Mesenchymal stem cell (in vitro differentiated cells and primary cell): ENCODE measurements at regions not wholly inside any gene's neighbourhood (a gene's known extent, or its start where the extent isn't known, plus 50 kb on each side); places are given as distances from the start of the nearest gene placed in this dataset.
"Not testable (repeated sequence)": the region's sequence is repeated elsewhere in the genome, so short reads cannot be mapped to it uniquely, and the experiment has no call there.

Source experiments
- DNase-seq: peaks from one replicate; pipeline ENCODE4 v3.0.0-alpha.2; 2013
- H2AFZ ChIP-seq: one replicate; pipeline ENCODE4 v1.6.1; 2013; ENCODE audit warnings: low read depth, mild to moderate bottlenecking, control low read depth, inconsistent platforms, low read length, moderate library complexity
- H2AK5ac ChIP-seq: 2 replicates; pipeline ENCODE4 v1.6.1; 2013; ENCODE audit warnings: low read length, moderate library complexity, mild to moderate bottlenecking, inconsistent platforms; ENCODE audit not compliant: severe bottlenecking
- H2BK120ac ChIP-seq: one replicate; pipeline ENCODE4 v1.6.1; 2013; ENCODE audit warnings: low read depth, mild to moderate bottlenecking, inconsistent platforms, low read length, moderate library complexity
- H2BK12ac ChIP-seq, 2 experiments: one replicate each; pipeline ENCODE4 v1.6.1; 2013; ENCODE audit warnings: inconsistent platforms in 2 of 2, low read length in 2 of 2, mild to moderate bottlenecking in 2 of 2, moderate library complexity in 2 of 2, control low read depth in 1 of 2
- H2BK15ac ChIP-seq: one replicate; pipeline ENCODE4 v1.6.1; 2013; ENCODE audit warnings: mild to moderate bottlenecking, low read depth, inconsistent platforms; ENCODE audit not compliant: poor library complexity, severe bottlenecking
- H2BK5ac ChIP-seq: 2 replicates; pipeline ENCODE4 v1.6.1; 2013; ENCODE audit warnings: low read depth, mild to moderate bottlenecking, low read length, control low read depth, inconsistent platforms; ENCODE audit not compliant: poor library complexity, severe bottlenecking
- H3K14ac ChIP-seq, 2 experiments: one replicate each; pipeline ENCODE4 v1.6.1; 2013; ENCODE audit warnings: inconsistent platforms in 2 of 2, low read length in 2 of 2, control low read depth in 1 of 2, mild to moderate bottlenecking in 1 of 2, moderate library complexity in 1 of 2
- H3K18ac ChIP-seq, 2 experiments: one replicate each; pipeline ENCODE4 v1.6.1; 2013; ENCODE audit warnings: inconsistent platforms in 2 of 2, low read length in 2 of 2, control low read depth in 1 of 2, low read depth in 1 of 2, mild to moderate bottlenecking in 1 of 2
- H3K23ac ChIP-seq, 2 experiments: one replicate each; pipeline ENCODE4 v1.6.1; 2013; ENCODE audit warnings: inconsistent platforms in 2 of 2, low read length in 2 of 2, mild to moderate bottlenecking in 2 of 2, moderate library complexity in 2 of 2, control low read depth in 1 of 2
- H3K27ac ChIP-seq: 2 replicates; pipeline ENCODE4 v1.5.1; 2013; ENCODE audit warnings: mild to moderate bottlenecking, moderate library complexity, low read length, control low read depth, inconsistent platforms; ENCODE audit not compliant: poor library complexity, severe bottlenecking
- H3K27me3 ChIP-seq, 2 experiments: 2 replicates each; pipeline versions ENCODE4 v1.6.1 to v1.7.0; 2013; ENCODE audit warnings: low read length in 2 of 2, mild to moderate bottlenecking in 2 of 2, moderate library complexity in 2 of 2, control low read depth in 1 of 2, inconsistent platforms in 1 of 2; ENCODE audit not compliant: control insufficient read depth in 1 of 2, insufficient read depth in 1 of 2
- H3K36me3 ChIP-seq, 2 experiments: 2 replicates each; pipeline versions ENCODE4 v1.6.1 to v1.7.0; 2013; ENCODE audit warnings: low read length in 2 of 2, control low read depth in 1 of 2, inconsistent platforms in 1 of 2, low read depth in 1 of 2, mild to moderate bottlenecking in 1 of 2; ENCODE audit not compliant: insufficient read depth in 2 of 2, control insufficient read depth in 1 of 2
- H3K4ac ChIP-seq, 2 experiments: one replicate each; pipeline ENCODE4 v1.6.1; 2013; ENCODE audit warnings: inconsistent platforms in 2 of 2, low read length in 2 of 2, mild to moderate bottlenecking in 2 of 2, moderate library complexity in 2 of 2, control low read depth in 1 of 2, low read depth in 1 of 2
- H3K4me1 ChIP-seq: 2 replicates; pipeline ENCODE4 v1.6.1; 2013; ENCODE audit warnings: low read depth, low read length, control low read depth; ENCODE audit not compliant: control insufficient read depth, insufficient read depth
- H3K4me2 ChIP-seq: 2 replicates; pipeline ENCODE4 v1.6.1; 2013; ENCODE audit warnings: low read length, mild to moderate bottlenecking, inconsistent platforms; ENCODE audit not compliant: poor library complexity, severe bottlenecking
- H3K4me3 ChIP-seq, 2 experiments: 2 replicates each; pipeline versions ENCODE4 v1.5.1 to v1.7.0; 2013; ENCODE audit warnings: low read length in 2 of 2, mild to moderate bottlenecking in 2 of 2, control low read depth in 1 of 2, low read depth in 1 of 2; ENCODE audit not compliant: insufficient read depth in 1 of 2
- H3K79me1 ChIP-seq: replicated peaks from 2 replicates; pipeline ENCODE4 v1.6.1; 2013; ENCODE audit warnings: mild to moderate bottlenecking, control low read depth, low read length, inconsistent platforms; ENCODE audit not compliant: poor library complexity, severe bottlenecking
- H3K9ac ChIP-seq: 2 replicates; pipeline ENCODE4 v1.7.0; 2013; ENCODE audit warnings: mild to moderate bottlenecking, low read length, moderate library complexity
- H3K9me3 ChIP-seq: 2 replicates; pipeline ENCODE4 v1.7.0; 2013; ENCODE audit warnings: mild to moderate bottlenecking, low read length; ENCODE audit not compliant: control insufficient read depth
- H4K8ac ChIP-seq: one replicate; pipeline ENCODE4 v1.6.1; 2013; ENCODE audit warnings: inconsistent platforms, mild to moderate bottlenecking, low read length, moderate library complexity
- H4K91ac ChIP-seq: one replicate; pipeline ENCODE4 v1.6.1; 2013; ENCODE audit warnings: mild to moderate bottlenecking, low read length, inconsistent platforms
- whole genome bisulfite sequencing: methylation state at CpG from one replicate; pipeline ENCODE4 v1.1.7; 2013; ENCODE audit warnings: mixed read lengths; 5-methylcytosine and 5-hydroxymethylcytosine counted together

- WGBS = 80% methylated on average over 7 of the region's 8 CpGs
- no peak overlapping the region for H2AFZ ChIP-seq
Measured at GRCh38 chr10:71014021-71014805, 125.8 kb upstream of the PCBD1 start.

GRCh38 chr10:71015674-71016073, 127.3 kb upstream of the PCBD1 start:
- Histone ChIP-seq H3K27me3 (peaks cover 46 to 58% of the 10 kb centered on the region in 2 experiments), H3K27ac (no peak overlapping the region), H2BK5ac (no peak overlapping the region), H4K91ac (no peak overlapping the region), H2AFZ (no peak overlapping the region), H3K4ac (no peak overlapping the region), H3K23ac (no peak overlapping the region), H2BK120ac (no peak overlapping the region), H2BK12ac (no peak overlapping the region), H3K18ac (no peak overlapping the region), H3K36me3 (no peaks in the 10 kb centered on the region), H3K14ac (no peak overlapping the region), H3K9ac (no peak overlapping the region), H3K79me1 (no peaks in the 10 kb centered on the region), H3K4me1 (no peaks in the 10 kb centered on the region), H3K4me2 (no peak overlapping the region), H3K9me3 (no peaks in the 10 kb centered on the region), H2AK5ac (no peak overlapping the region), H4K8ac (no peak overlapping the region), H3K4me3 (no peak overlapping the region), H2BK15ac (no peak overlapping the region)
- WGBS = 62% methylated on average over 6 of the region's 7 CpGs
- DNase-seq = no peak

More at GRCh38 chr10:71014021-71014805, 125.8 kb upstream of the PCBD1 start:
- Histone ChIP-seq H3K9me3 (no peaks in the 10 kb centered on the region), H2BK15ac (no peak overlapping the region), H4K8ac (no peak overlapping the region), H3K79me1 (no peaks in the 10 kb centered on the region), H2BK5ac (no peak overlapping the region), H2BK12ac (no peak overlapping the region), H3K14ac (no peak overlapping the region), H3K4me1 (no peaks in the 10 kb centered on the region), H3K27me3 (peaks cover 54 to 72% of the 10 kb centered on the region in 2 experiments), H3K4me3 (no peak overlapping the region), H3K18ac (no peak overlapping the region), H3K4me2 (no peak overlapping the region), H3K23ac (no peak overlapping the region), H3K9ac (no peak overlapping the region), H3K27ac (no peak overlapping the region), H3K36me3 (no peaks in the 10 kb centered on the region), H2AK5ac (no peak overlapping the region), H2BK120ac (no peak overlapping the region), H3K4ac (no peak overlapping the region), H4K91ac (no peak overlapping the region)
- DNase-seq = no peak

DNA sequence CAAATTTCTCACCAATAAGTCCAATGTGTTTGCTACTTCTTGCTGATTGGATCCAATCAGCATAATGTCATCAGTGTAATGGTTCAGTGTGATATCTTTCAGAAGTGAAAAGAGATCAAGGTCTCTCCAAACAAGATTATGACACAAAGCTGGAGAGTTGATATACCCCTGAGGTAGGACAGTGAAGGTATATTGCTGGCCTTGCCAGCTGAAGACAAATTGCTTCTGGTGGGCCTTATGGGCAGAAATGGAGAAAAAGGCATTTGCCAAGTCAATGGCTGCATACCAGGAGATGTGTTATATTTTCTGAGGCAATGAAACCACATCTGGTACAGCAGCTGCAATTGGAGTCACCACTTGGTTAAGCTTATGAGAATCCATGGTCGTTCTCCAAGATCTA, 131.7 kb upstream of the PCBD1 start:
- H2BK5ac ChIP-seq, H3K4me2 ChIP-seq, H3K4ac ChIP-seq, H3K9ac ChIP-seq, H2AK5ac ChIP-seq, H3K14ac ChIP-seq, H2BK120ac ChIP-seq, H3K4me1 ChIP-seq, DNase-seq, H3K4me3 ChIP-seq, H3K27ac ChIP-seq, H4K8ac ChIP-seq, H2AFZ ChIP-seq, H2BK15ac ChIP-seq, H2BK12ac ChIP-seq, H3K36me3 ChIP-seq, H3K18ac ChIP-seq, H3K79me1 ChIP-seq, H3K9me3 ChIP-seq, H4K91ac ChIP-seq, H3K23ac ChIP-seq: not testable (repeated sequence)
- H3K27me3 ChIP-seq = peaks cover 8 to 24% of the 10 kb centered on the region in 2 experiments
- 89% methylated on average over 1 of the region's 1 CpG for WGBS

DNA sequence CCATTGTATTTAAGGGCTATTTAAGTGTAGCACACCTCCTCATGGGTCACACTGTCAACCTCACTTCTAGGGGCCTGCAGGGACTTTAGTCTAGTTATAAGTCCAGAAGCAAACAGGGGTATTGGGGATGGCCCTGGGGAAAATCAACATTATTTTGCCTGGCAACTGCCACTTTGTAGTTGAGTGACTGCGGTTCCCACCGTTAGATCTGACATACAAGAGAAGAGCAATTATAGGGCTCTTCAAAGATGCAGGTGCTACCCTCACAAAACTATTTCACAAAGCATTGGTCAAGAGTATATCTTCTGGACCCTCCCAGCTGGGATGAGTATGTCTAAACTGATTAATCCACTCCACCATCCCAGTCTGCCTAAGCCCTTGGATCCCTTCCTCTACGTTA, 133.0 kb upstream of the PCBD1 start:
- Histone ChIP-seq H2BK5ac (no peak overlapping the region), H3K9ac (no peak overlapping the region), H4K8ac (no peak overlapping the region), H3K4me3 (no peak overlapping the region), H3K79me1 (no peaks in the 10 kb centered on the region), H3K23ac (no peak overlapping the region), H3K27ac (no peak overlapping the region), H2BK120ac (no peak overlapping the region), H2BK12ac (no peak overlapping the region), H3K9me3 (peaks cover 5% of the 10 kb centered on the region), H3K4me1 (no peaks in the 10 kb centered on the region), H3K36me3 (no peaks in the 10 kb centered on the region), H3K27me3 (peaks cover 14 to 29% of the 10 kb centered on the region in 2 experiments), H2BK15ac (no peak overlapping the region), H2AFZ (no peak overlapping the region), H4K91ac (no peak overlapping the region), H3K4ac (no peak overlapping the region), H3K14ac (no peak overlapping the region), H2AK5ac (no peak overlapping the region), H3K18ac (no peak overlapping the region), H3K4me2 (no peak overlapping the region)
- DNase-seq = no peak
- WGBS = 95% methylated on average over 3 of the region's 3 CpGs
